Kidney epithelial cell (primary cell): ENCODE measurements at regions not wholly inside any gene's neighbourhood (a gene's known extent, or its start where the extent isn't known, plus 50 kb on each side); places are given as distances from the start of the nearest gene placed in this dataset.

Source experiments
- DNase-seq: peaks from one replicate; pipeline ENCODE4 v3.0.0-alpha.2; 2010; ENCODE audit warnings: low read depth
- H3K27me3 ChIP-seq: 2 replicates; pipeline ENCODE4 v1.6.0; 2011; ENCODE audit warnings: low read length; ENCODE audit not compliant: control insufficient read depth, insufficient read depth
- H3K36me3 ChIP-seq: 2 replicates; pipeline ENCODE4 v1.5.1; 2011; ENCODE audit warnings: low read length; ENCODE audit not compliant: control insufficient read depth, insufficient read depth
- H3K4me3 ChIP-seq: 2 replicates; pipeline ENCODE4 v1.5.1; 2011; ENCODE audit warnings: low read depth, mild to moderate bottlenecking, control low read depth, low read length
- TF ChIP-seq, protein P1 (sequence below): IDR thresholded peaks from 2 replicates; pipeline ENCODE4 v1.5.1; 2011; ENCODE audit warnings: mild to moderate bottlenecking, moderate library complexity, low read length, control low read depth, inconsistent platforms; ENCODE audit not compliant: insufficient read depth, poor library complexity, severe bottlenecking

DNA sequence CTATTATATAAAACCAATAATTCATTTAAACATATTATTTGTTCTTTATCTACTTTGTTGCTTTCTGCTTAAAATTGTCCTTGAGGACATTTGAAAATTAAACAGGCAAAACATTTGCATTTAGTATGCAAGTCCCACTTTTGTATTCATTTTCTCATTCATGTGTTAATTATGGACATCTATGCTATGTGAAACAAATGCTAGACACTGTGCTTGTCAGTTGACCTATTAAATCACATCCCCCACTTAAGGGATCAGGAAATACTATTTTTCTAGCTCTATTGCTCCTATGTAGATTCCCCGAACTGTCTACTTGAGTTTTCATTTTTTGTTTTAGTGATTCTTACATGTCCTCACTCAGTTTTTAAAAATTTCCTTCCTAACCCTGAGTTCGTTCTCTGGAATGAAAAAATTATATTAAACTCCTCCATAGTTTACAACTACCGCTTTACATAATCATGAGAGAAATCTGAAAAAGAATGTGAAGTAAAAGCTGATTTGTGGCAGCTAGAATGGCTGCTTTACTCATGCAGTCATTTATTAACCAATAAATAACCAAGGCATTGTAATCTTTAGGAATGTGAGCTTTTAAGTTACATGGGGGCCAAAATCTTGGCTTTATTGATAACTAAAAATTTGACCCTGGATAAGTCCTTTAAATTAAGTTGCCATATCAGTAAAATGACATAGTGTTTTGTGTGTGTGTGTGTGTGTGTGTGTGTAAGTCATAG, 188.5 kb downstream of the LIG4 start:
- DNase-seq: no peak
- Histone ChIP-seq H3K4me3 (no peak overlapping the region), H3K27me3 (no peaks in the 10 kb centered on the region), H3K36me3 (no peaks in the 10 kb centered on the region)
- TF ChIP-seq, protein P1, sequence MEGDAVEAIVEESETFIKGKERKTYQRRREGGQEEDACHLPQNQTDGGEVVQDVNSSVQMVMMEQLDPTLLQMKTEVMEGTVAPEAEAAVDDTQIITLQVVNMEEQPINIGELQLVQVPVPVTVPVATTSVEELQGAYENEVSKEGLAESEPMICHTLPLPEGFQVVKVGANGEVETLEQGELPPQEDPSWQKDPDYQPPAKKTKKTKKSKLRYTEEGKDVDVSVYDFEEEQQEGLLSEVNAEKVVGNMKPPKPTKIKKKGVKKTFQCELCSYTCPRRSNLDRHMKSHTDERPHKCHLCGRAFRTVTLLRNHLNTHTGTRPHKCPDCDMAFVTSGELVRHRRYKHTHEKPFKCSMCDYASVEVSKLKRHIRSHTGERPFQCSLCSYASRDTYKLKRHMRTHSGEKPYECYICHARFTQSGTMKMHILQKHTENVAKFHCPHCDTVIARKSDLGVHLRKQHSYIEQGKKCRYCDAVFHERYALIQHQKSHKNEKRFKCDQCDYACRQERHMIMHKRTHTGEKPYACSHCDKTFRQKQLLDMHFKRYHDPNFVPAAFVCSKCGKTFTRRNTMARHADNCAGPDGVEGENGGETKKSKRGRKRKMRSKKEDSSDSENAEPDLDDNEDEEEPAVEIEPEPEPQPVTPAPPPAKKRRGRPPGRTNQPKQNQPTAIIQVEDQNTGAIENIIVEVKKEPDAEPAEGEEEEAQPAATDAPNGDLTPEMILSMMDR: no peak

DNA sequence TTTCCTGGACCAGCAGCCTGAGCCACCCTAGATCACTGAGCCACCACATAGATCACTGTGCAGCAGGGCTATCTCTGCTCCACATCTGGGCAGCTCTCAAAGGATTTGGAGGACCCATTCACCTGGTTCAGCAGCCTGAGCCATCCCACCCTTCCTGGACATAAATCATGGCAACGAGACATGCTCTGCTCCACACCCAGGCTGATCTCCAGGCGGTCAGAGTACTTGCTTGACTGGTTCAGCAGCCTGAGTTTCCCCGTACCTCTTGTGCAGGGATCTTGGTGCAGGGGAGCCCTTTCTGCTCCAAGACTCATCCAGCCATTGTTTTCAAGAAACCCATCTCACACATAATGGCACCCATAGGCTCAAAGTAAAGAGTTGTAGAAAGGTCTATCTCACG, 195.3 kb downstream of the LIG4 start:
- TF ChIP-seq, protein P1: no peak
- DNase-seq: no peak
- Histone ChIP-seq H3K27me3 (no peaks in the 10 kb centered on the region), H3K4me3 (no peak overlapping the region), H3K36me3 (no peaks in the 10 kb centered on the region)

DNA sequence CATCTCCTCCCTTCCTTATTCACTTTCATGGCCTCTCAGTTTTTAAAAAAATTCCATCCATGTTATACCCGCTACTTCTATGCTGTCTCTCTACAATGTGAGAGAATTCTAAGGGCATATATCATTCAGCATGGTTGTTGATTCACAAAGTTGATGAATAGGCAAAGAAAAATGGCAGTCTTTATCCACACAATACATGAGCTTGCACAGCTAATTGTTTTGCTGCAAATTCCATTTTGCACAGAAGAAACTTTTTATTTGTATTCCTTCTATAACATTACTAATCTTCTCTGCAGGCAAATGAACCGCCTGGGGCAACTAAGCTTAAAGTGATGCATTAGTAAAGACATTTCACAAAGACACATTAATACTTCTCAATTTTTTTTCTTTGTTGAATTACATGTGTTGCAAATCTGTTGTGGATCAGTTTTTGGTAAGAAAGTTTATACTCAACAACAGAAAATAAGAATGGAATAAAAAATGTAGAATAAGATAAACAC, 196.9 kb downstream of the LIG4 start:
- Histone ChIP-seq H3K36me3 (no peaks in the 10 kb centered on the region), H3K4me3 (no peak overlapping the region), H3K27me3 (no peaks in the 10 kb centered on the region)
- DNase-seq: no peak
- TF ChIP-seq, protein P1: no peak

DNA sequence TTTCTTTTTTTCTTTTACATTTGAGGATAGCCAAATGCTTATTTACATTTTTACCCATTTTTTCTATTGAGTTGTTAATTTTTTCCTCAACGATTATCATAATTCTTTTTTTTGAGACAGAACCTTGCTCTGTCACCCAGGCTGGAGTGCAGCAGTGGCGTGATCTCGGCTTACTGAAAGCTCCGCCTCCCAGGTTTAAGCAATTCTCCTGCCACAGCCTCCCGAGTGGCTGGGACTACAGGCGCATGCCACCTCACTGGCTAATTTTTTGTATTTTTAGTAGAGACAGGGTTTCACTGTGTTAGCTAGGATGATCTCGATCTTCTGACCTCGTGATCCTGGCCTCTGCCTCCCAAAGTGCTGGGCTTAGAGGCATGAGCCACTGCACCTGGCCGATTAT, 208.7 kb downstream of the LIG4 start:
- no peaks in the 10 kb centered on the region for H3K36me3 ChIP-seq
- no peak overlapping the region for H3K4me3 ChIP-seq
- DNase-seq: no peak
- no peaks in the 10 kb centered on the region for H3K27me3 ChIP-seq
- TF ChIP-seq, protein P1: no peak

DNA sequence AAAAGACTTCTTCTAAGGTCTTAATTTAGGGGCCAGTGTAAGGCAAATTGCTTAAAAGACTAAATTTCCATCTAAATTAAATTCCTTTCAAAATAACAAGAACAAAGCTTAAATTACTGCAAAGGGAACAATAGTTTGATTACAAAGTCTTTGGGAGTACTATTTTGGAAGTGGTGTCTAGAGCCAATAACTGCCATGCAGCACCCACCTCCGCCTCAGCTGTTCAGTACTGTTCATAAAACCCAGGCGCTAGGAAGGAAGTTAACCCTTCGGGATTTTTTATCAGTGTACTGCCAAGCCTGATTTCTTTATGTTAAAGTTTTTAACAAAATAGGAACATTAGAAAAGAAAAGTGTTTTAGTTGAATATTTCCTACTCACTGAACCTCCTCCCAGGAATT, 210.1 kb downstream of the LIG4 start:
- DNase-seq: no peak
- TF ChIP-seq, protein P1: no peak
- H3K36me3 ChIP-seq: no peaks in the 10 kb centered on the region
- H3K4me3 ChIP-seq: no peak overlapping the region
- H3K27me3 ChIP-seq: no peaks in the 10 kb centered on the region

DNA sequence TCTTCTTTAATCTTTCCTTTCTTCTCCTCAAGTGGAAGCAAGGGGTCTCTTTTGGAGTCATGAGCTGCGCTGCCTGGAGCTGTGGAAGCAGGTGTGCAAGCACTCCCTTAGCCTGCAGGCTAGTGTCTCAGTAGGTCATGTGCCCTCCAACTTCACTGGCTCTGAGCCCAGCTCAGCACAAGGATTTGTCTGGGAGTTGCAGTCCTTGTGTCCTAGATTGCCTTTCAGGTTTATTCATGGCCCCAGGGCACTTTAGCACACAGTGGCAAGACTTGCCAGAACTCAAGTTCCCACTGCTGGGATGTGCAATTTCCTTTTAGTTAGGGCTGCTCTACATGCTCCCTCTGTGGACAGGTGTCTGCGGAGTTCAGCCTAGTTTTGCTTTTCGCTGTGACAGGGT, 211.7 kb downstream of the LIG4 start:
- TF ChIP-seq, protein P1: no peak
- peak; percentile 2 for DNase-seq
- no peaks in the 10 kb centered on the region for H3K36me3 ChIP-seq

More for the DNA sequence above, 211.7 kb downstream of the LIG4 start:
- no peak overlapping the region for H3K4me3 ChIP-seq
- no peaks in the 10 kb centered on the region for H3K27me3 ChIP-seq
